SK-N-SH (cell line): ENCODE measurements at regions not wholly inside any gene's neighbourhood (a gene's known extent, or its start where the extent isn't known, plus 50 kb on each side); places are given as distances from the start of the nearest gene placed in this dataset.

Source experiments
- EP300 ChIP-seq, 2 experiments: IDR thresholded peaks; 2 replicates each; pipeline versions ENCODE4 v1.4.0 to v1.6.1; 2012; ENCODE audit warnings: borderline replicate concordance in 1 of 2, low read depth in 1 of 2, low read length in 1 of 2
- FOXJ3 ChIP-seq: sonication (generic); formaldehyde crosslinking; IDR thresholded peaks from 2 replicates; pipeline ENCODE4 v1.5.1; 2020; ENCODE audit warnings: mild to moderate bottlenecking, missing genetic modification reagents
- GATA2 ChIP-seq: sonication (generic); formaldehyde crosslinking; IDR thresholded peaks from 2 replicates; pipeline ENCODE4 v1.5.0; 2020; ENCODE audit warnings: mild to moderate bottlenecking, missing genetic modification reagents
- SIN3A ChIP-seq: IDR thresholded peaks from 2 replicates; pipeline ENCODE4 v1.6.1; 2012; ENCODE audit warnings: low read depth, mild to moderate bottlenecking, low read length, moderate library complexity, borderline replicate concordance
- TAF1 ChIP-seq: IDR thresholded peaks from 2 replicates; pipeline ENCODE4 v1.6.1; 2012; ENCODE audit warnings: low read depth, mild to moderate bottlenecking, low read length, moderate library complexity, borderline replicate concordance
- YY1 ChIP-seq: IDR thresholded peaks from 2 replicates; pipeline ENCODE4 v1.4.0; 2012; ENCODE audit warnings: low read depth, mild to moderate bottlenecking
- TF ChIP-seq, protein P1 (sequence below): fragments of 200-600 bp; sonication (generic); IDR thresholded peaks from 2 replicates; pipeline ENCODE4 v1.6.1; 2017; ENCODE audit warnings: antibody characterized with exemption, mild to moderate bottlenecking, moderate library complexity
- TF ChIP-seq, protein P2 (sequence below): IDR thresholded peaks from 2 replicates; pipeline ENCODE4 v1.4.0; 2012; ENCODE audit warnings: low read depth
- TF ChIP-seq, protein P3 (sequence below): IDR thresholded peaks from 2 replicates; pipeline ENCODE4 v1.6.1; 2012; ENCODE audit warnings: mild to moderate bottlenecking, low read depth, low read length, moderate library complexity

- TF ChIP-seq, protein P1, sequence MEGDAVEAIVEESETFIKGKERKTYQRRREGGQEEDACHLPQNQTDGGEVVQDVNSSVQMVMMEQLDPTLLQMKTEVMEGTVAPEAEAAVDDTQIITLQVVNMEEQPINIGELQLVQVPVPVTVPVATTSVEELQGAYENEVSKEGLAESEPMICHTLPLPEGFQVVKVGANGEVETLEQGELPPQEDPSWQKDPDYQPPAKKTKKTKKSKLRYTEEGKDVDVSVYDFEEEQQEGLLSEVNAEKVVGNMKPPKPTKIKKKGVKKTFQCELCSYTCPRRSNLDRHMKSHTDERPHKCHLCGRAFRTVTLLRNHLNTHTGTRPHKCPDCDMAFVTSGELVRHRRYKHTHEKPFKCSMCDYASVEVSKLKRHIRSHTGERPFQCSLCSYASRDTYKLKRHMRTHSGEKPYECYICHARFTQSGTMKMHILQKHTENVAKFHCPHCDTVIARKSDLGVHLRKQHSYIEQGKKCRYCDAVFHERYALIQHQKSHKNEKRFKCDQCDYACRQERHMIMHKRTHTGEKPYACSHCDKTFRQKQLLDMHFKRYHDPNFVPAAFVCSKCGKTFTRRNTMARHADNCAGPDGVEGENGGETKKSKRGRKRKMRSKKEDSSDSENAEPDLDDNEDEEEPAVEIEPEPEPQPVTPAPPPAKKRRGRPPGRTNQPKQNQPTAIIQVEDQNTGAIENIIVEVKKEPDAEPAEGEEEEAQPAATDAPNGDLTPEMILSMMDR = no peak
- no peak for TF ChIP-seq FOXJ3 (CRISPR knock-in tag)
- TF ChIP-seq GATA2 = no peak
- TF ChIP-seq SIN3A = no peak
- no peak for TF ChIP-seq TAF1
- TF ChIP-seq YY1 = no peak
- no peak for TF ChIP-seq EP300 (IDR thresholded peaks at IDR 0.05; ENCODE audit: borderline replicate concordance in 1 of 2, low read depth in 1 of 2, low read length in 1 of 2)
- TF ChIP-seq, protein P2, sequence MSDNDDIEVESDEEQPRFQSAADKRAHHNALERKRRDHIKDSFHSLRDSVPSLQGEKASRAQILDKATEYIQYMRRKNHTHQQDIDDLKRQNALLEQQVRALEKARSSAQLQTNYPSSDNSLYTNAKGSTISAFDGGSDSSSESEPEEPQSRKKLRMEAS = no peak
- TF ChIP-seq, protein P3, sequence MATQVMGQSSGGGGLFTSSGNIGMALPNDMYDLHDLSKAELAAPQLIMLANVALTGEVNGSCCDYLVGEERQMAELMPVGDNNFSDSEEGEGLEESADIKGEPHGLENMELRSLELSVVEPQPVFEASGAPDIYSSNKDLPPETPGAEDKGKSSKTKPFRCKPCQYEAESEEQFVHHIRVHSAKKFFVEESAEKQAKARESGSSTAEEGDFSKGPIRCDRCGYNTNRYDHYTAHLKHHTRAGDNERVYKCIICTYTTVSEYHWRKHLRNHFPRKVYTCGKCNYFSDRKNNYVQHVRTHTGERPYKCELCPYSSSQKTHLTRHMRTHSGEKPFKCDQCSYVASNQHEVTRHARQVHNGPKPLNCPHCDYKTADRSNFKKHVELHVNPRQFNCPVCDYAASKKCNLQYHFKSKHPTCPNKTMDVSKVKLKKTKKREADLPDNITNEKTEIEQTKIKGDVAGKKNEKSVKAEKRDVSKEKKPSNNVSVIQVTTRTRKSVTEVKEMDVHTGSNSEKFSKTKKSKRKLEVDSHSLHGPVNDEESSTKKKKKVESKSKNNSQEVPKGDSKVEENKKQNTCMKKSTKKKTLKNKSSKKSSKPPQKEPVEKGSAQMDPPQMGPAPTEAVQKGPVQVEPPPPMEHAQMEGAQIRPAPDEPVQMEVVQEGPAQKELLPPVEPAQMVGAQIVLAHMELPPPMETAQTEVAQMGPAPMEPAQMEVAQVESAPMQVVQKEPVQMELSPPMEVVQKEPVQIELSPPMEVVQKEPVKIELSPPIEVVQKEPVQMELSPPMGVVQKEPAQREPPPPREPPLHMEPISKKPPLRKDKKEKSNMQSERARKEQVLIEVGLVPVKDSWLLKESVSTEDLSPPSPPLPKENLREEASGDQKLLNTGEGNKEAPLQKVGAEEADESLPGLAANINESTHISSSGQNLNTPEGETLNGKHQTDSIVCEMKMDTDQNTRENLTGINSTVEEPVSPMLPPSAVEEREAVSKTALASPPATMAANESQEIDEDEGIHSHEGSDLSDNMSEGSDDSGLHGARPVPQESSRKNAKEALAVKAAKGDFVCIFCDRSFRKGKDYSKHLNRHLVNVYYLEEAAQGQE = no peak
These were observed 197.3 kb downstream of the HUNK start for GRCh38 chr21:32070126-32070525.
